ENCODE measurements at regions not wholly inside any gene's neighbourhood (a gene's known extent, or its start where the extent isn't known, plus 50 kb on each side); places are given as distances from the start of the nearest gene placed in this dataset.

DNA sequence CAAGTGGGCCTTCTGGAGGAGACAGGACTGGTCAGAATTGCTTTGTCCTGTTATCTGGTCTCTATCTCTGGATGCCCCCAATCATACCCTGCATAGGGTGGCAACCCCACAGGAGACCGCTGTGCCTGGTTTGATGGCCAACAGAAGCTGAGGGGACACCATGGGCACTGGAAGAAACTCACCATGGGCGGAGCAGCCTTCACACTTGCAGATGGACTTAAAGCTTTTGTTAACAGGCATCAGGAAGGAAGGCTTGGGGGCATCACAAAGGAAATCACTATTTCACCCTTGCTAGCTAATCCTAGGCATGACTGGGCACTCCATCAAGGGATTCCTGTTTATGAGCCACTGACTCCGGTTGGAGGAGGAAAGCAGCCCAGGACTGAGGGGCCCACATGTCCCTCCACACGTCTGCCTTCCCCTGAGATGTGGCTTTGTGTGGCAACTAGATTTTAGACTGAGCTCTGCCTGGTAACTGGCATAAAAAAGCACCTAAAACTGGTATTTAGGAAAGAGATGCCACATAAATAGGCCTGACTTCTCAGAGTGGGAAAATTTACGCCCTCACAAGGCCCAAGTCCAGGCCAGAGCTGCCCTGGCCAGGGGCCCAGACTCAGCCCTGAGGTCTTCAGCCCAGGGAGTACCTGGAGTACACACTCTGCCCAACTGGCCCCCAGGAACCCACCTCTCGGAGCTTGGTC, 57.0 kb upstream of the LYVE1 start:
- ChIA-PET POLR2A (ENCODE audit: unreplicated experiment) (no interaction called here), CTCF (no interaction called here)
- no peak for DNase-seq
- H3K79me2 ChIP-seq (ENCODE audit: low read depth), result no peaks in the 10 kb centered on the region
- no peaks in the 10 kb centered on the region for H3F3A ChIP-seq (ENCODE audit: insufficient read depth, low read depth)
- no peak overlapping the region for H3K4me2 ChIP-seq
- H2AFZ ChIP-seq, result no peak overlapping the region
- BruUV-seq (replicated peaks), result no TSS peak
- no peaks in the 10 kb centered on the region for H3K36me3 ChIP-seq (ENCODE audit: low read depth)
- H3K4me3 ChIP-seq, result no peak overlapping the region
- H3K27ac ChIP-seq, result no peak overlapping the region
- no peaks in the 10 kb centered on the region for H4K20me1 ChIP-seq (ENCODE audit: insufficient read depth)
- intact Hi-C loops (cut with micrococcal nuclease; ENCODE audit: unreplicated experiment), result no loop called here
- H3K27me3 ChIP-seq (ENCODE audit: insufficient read depth, low read depth), result no peaks in the 10 kb centered on the region
- no peaks in the 10 kb centered on the region for H3K9me2 ChIP-seq (ENCODE audit: insufficient read depth)
- H3K4me1 ChIP-seq (replicated peaks; ENCODE audit: insufficient read depth), result no peaks in the 10 kb centered on the region
- no peaks in the 10 kb centered on the region for H3K9me3 ChIP-seq (ENCODE audit: insufficient read depth, low read depth)
- TF ChIP-seq, protein P1, sequence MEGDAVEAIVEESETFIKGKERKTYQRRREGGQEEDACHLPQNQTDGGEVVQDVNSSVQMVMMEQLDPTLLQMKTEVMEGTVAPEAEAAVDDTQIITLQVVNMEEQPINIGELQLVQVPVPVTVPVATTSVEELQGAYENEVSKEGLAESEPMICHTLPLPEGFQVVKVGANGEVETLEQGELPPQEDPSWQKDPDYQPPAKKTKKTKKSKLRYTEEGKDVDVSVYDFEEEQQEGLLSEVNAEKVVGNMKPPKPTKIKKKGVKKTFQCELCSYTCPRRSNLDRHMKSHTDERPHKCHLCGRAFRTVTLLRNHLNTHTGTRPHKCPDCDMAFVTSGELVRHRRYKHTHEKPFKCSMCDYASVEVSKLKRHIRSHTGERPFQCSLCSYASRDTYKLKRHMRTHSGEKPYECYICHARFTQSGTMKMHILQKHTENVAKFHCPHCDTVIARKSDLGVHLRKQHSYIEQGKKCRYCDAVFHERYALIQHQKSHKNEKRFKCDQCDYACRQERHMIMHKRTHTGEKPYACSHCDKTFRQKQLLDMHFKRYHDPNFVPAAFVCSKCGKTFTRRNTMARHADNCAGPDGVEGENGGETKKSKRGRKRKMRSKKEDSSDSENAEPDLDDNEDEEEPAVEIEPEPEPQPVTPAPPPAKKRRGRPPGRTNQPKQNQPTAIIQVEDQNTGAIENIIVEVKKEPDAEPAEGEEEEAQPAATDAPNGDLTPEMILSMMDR (conservative IDR thresholded peaks at IDR 0.05), result no peak
- TF ChIP-seq EZH2 (IDR thresholded peaks at IDR 0.05; ENCODE audit: low read depth), result no peak

DNA sequence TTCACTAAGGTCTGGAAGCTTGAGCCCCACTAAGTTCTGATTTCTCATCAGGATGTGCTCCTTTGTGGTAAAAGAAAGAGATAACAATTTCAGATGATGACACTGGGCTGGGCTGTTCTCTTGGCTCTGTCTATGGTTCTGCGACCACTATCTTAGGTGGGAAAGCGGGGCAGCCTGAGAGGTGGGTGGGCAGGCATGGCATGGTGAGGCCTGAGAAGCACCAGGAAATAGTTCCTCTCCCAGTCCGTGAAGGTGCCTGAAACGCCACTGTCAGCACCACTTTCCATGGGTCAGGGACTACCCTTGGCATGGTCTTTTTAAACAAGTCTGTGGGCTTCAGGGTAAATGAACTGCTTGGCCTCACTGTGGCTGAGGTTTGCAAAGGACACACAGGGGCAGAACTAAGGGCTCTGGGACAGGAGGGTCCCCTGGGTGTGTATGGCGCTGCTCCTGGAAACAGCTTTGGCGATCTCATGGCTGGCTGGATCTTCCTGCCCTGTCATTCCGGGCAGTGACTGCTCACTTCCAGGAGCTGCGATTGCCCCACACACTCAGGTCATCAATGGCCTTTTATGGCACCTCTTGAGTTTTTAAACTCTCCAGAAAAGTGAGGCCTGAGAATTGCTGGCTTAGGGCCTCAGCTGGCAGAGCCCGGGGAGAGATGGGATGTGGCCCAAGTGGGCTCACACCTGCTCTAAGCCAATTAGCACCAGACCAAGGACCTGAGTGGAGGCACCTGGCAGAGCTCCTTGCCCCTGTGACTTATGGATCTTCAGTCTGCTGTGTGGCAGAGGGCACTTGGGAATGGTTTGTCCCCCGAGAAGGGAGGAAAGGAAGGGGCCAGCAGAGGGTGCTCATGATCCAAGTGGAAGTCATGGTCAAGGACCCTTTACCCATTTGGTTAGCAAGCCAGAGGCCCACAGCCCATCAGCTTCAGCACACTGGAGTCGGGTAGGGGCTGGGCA, 55.6 kb upstream of the LYVE1 start:
- no peaks in the 10 kb centered on the region for H3K36me3 ChIP-seq (ENCODE audit: low read depth)
- no TSS peak for BruUV-seq (replicated peaks)
- H3K4me1 ChIP-seq (replicated peaks; ENCODE audit: insufficient read depth), result no peaks in the 10 kb centered on the region
- H3K79me2 ChIP-seq (ENCODE audit: low read depth), result no peaks in the 10 kb centered on the region
- no peaks in the 10 kb centered on the region for H4K20me1 ChIP-seq (ENCODE audit: insufficient read depth)
- H3F3A ChIP-seq (ENCODE audit: insufficient read depth, low read depth), result no peaks in the 10 kb centered on the region
- no peaks in the 10 kb centered on the region for H3K27me3 ChIP-seq (ENCODE audit: insufficient read depth, low read depth)
- intact Hi-C loops (cut with micrococcal nuclease; ENCODE audit: unreplicated experiment), result loop anchor here (1.0 kb wide), 1 partner anchor 111 kb away; no protein-coding TSS in a partner anchor
- DNase-seq, result peak in 1 of 2 experiments; percentile 18
- CTCF ChIA-PET, result no interaction called here
- H2AFZ ChIP-seq, result no peak overlapping the region
- TF ChIP-seq, protein P1 (conservative IDR thresholded peaks at IDR 0.05), result peak; percentile 51
- TF ChIP-seq EZH2 (IDR thresholded peaks at IDR 0.05; ENCODE audit: low read depth), result no peak
- no peak overlapping the region for H3K4me3 ChIP-seq
- no peak overlapping the region for H3K27ac ChIP-seq
- H3K9me3 ChIP-seq (ENCODE audit: insufficient read depth, low read depth), result no peaks in the 10 kb centered on the region
- H3K4me2 ChIP-seq, result no peak overlapping the region
- no peaks in the 10 kb centered on the region for H3K9me2 ChIP-seq (ENCODE audit: insufficient read depth)
- POLR2A ChIA-PET (ENCODE audit: unreplicated experiment), result no interaction called here

DNA sequence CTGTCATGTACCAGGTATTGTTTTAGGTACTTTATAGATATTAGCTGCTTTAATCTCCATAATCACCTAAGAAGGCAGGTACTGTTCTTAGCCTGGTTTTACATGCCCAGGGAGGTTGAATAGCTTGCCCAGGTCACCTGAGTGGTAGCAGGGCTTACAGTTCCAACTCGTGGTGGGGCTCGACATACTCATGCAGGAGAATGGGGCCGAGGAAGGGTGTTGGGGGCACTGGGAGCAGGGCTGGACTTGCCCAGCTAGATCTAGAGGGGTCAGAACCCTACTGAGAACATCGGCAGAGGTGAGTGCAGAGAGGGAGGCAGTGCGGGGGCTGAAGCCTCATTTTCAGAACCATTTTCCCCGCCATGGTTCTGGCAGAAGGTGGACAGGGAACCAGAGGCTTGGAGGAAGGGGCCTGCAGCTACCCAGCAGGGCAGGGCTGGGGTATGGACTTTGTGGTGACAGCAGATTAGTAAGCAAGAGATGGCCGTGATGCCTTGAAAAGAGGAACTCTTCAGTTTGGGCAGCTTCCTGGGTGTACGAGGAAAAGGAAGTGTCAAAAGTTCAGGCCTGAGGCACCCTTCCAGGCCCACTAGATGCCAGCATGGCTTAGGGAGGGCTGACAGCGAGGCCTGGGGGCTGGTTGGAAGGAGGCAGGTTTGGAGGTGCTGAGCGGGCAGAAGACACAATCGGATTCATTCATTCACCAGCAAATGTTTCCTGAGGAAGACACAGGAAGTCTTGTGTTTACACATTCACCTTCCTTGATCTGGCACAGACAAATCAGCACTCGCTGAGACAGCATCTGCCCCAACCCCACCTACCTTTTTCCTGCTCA, 54.7 kb upstream of the LYVE1 start:
- ChIA-PET CTCF (no interaction called here), POLR2A (ENCODE audit: unreplicated experiment) (no interaction called here)
- Histone ChIP-seq H3K27me3 (ENCODE audit: insufficient read depth, low read depth) (no peaks in the 10 kb centered on the region), H3K27ac (no peak overlapping the region), H3K9me2 (ENCODE audit: insufficient read depth) (no peaks in the 10 kb centered on the region), H3K4me3 (no peak overlapping the region), H3F3A (ENCODE audit: insufficient read depth, low read depth) (no peaks in the 10 kb centered on the region), H3K79me2 (ENCODE audit: low read depth) (no peaks in the 10 kb centered on the region), H4K20me1 (ENCODE audit: insufficient read depth) (no peaks in the 10 kb centered on the region), H3K9me3 (ENCODE audit: insufficient read depth, low read depth) (no peaks in the 10 kb centered on the region), H3K4me1 (replicated peaks; ENCODE audit: insufficient read depth) (no peaks in the 10 kb centered on the region), H3K36me3 (ENCODE audit: low read depth) (no peaks in the 10 kb centered on the region), H3K4me2 (no peak overlapping the region), H2AFZ (no peak overlapping the region)
- intact Hi-C loops (cut with micrococcal nuclease; ENCODE audit: unreplicated experiment), result no loop called here
- TF ChIP-seq, protein P1 (conservative IDR thresholded peaks at IDR 0.05), result no peak
- no peak for TF ChIP-seq EZH2 (IDR thresholded peaks at IDR 0.05; ENCODE audit: low read depth)
- DNase-seq, result no peak
- no TSS peak for BruUV-seq (replicated peaks)

Data from PC-9 (cell line).